Ascending aorta (tissue), 2 donors: ENCODE measurements at regions not wholly inside any gene's neighbourhood (a gene's known extent, or its start where the extent isn't known, plus 50 kb on each side); places are given as distances from the start of the nearest gene placed in this dataset.

Source experiments
- DNase-seq, 2 donors: peaks; one replicate each; pipeline ENCODE4 v3.0.0-alpha.2; 2019; ENCODE audit warnings: low spot score in 2 of 2
- H3K27ac ChIP-seq, 2 donors: fragments of 200-600 bp; sonication (generic); one replicate each; pipeline ENCODE4 v1.5.1; 2016 to 2017; ENCODE audit warnings: mild to moderate bottlenecking in 1 of 2
- H3K27me3 ChIP-seq: fragments of 200-600 bp; sonication (generic); one replicate; pipeline ENCODE4 v1.5.1; 2017
- H3K36me3 ChIP-seq, 2 donors: fragments of 200-600 bp; sonication (generic); one replicate each; pipeline ENCODE4 v1.5.1; 2016
- H3K4me1 ChIP-seq, 2 donors: fragments of 200-600 bp; sonication (generic); one replicate each; pipeline ENCODE4 v1.5.1; 2016 to 2017; ENCODE audit warnings: mild to moderate bottlenecking in 1 of 2
- H3K4me3 ChIP-seq, 2 donors: fragments of 200-600 bp; sonication (generic); one replicate each; pipeline ENCODE4 v1.5.1; 2016 to 2017; ENCODE audit warnings: mild to moderate bottlenecking in 1 of 2
- H3K9me3 ChIP-seq, 2 donors: fragments of 200-600 bp; sonication (generic); one replicate each; pipeline ENCODE4 v1.5.1; 2016
- intact Hi-C: fragments of 100-400 bp; cut with DNase I; formaldehyde crosslinking; loops from one replicate; pipeline ENCODE4 v1.15.1; 2023
- TF ChIP-seq, protein P1 (sequence below), 3 experiments: fragments of 200-600 bp in 2 of 3; fragments of 450-650 bp in 1 of 3; sonication (generic) in 2 of 3; IDR thresholded peaks; one replicate each; pipeline ENCODE4 v1.5.1; 2016 to 2019; ENCODE audit warnings: antibody characterized with exemption in 3 of 3, mild to moderate bottlenecking in 1 of 3, moderate library complexity in 1 of 3

GRCh38 chr3:95775486-95776094 is 1038.8 kb upstream of the EPHA6 start:
- peaks cover 0 to 3% of the 10 kb centered on the region in 2 donors for H3K9me3 ChIP-seq
- no peak for DNase-seq
- H3K4me1 ChIP-seq: no peaks in the 10 kb centered on the region
- H3K27ac ChIP-seq: no peak overlapping the region
- H3K4me3 ChIP-seq: no peak overlapping the region
- H3K27me3 ChIP-seq: no peaks in the 10 kb centered on the region
- TF ChIP-seq, protein P1, sequence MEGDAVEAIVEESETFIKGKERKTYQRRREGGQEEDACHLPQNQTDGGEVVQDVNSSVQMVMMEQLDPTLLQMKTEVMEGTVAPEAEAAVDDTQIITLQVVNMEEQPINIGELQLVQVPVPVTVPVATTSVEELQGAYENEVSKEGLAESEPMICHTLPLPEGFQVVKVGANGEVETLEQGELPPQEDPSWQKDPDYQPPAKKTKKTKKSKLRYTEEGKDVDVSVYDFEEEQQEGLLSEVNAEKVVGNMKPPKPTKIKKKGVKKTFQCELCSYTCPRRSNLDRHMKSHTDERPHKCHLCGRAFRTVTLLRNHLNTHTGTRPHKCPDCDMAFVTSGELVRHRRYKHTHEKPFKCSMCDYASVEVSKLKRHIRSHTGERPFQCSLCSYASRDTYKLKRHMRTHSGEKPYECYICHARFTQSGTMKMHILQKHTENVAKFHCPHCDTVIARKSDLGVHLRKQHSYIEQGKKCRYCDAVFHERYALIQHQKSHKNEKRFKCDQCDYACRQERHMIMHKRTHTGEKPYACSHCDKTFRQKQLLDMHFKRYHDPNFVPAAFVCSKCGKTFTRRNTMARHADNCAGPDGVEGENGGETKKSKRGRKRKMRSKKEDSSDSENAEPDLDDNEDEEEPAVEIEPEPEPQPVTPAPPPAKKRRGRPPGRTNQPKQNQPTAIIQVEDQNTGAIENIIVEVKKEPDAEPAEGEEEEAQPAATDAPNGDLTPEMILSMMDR (IDR thresholded peaks at IDR 0.05): no peak
- intact Hi-C loops: no loop called here
- H3K36me3 ChIP-seq: no peaks in the 10 kb centered on the region

DNA sequence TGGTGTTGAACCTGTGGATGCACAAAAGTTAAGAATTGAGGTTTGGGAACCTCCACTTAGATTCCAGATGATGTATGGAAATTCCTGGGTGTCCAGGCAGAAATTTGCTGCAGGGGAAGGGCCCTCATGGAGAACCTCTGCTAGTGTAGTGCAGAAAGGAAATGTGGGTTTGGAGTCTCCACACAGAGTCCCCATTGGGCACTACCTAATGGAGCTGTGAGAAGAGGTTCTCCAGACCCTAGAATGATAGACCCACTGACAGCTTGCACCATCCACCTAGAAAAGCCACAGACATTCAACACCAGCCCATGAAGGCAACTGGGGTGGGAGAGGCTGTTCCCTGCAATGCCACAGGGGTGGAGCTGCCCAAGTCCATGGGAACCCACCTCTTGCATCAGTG is 1032.8 kb upstream of the EPHA6 start:
- no peak for DNase-seq
- H3K36me3 ChIP-seq: no peaks in the 10 kb centered on the region
- H3K4me3 ChIP-seq: no peak overlapping the region
- H3K27me3 ChIP-seq: no peaks in the 10 kb centered on the region
- intact Hi-C loops: no loop called here
- TF ChIP-seq, protein P1 (IDR thresholded peaks at IDR 0.05): no peak
- H3K27ac ChIP-seq: no peak overlapping the region
- no peaks in the 10 kb centered on the region for H3K9me3 ChIP-seq
- no peaks in the 10 kb centered on the region for H3K4me1 ChIP-seq

DNA sequence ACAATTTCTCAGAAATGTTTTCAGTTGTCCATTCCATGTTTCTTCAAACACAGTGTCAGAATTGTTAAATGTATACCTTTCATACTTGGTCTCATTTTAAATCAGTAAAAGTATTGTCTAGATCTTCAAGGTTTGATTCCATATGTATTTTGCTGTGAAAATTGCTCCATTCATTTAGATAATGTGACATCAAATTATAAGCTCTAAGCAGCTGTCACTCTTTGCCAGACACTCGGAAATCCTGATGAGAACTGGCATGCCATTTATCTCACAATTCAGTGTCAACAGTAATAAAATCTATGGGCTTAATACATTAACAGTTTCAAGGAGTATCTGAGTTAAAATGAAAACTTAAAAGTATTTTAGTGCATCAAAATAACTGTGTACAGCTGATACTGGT is 1025.3 kb upstream of the EPHA6 start:
- no peak overlapping the region for H3K4me3 ChIP-seq
- intact Hi-C loops: no loop called here
- TF ChIP-seq, protein P1 (IDR thresholded peaks at IDR 0.05): no peak

DNA sequence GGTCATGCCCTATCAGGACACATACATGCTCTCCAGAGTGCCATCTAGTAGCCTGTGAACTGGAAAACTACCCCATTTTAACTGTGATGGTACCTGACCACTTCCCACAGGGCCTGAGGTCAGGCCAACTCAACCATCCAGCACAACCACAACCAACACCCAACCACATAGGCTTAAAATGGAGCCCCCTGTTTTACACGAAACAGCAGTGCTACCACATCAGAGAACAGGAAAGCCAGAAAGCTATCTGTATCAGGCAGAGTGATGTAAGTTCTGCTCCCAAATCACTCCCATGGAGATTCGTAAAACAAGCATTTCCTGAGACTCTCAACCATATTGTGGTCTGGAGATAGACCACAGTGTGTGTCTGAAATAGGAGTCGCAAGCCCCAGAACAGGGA is 1017.3 kb upstream of the EPHA6 start:
- intact Hi-C loops: no loop called here
- TF ChIP-seq, protein P1 (IDR thresholded peaks at IDR 0.05): no peak
- Histone ChIP-seq H3K4me1 (no peaks in the 10 kb centered on the region), H3K9me3 (no peaks in the 10 kb centered on the region), H3K36me3 (no peaks in the 10 kb centered on the region), H3K4me3 (no peak overlapping the region), H3K27ac (no peak overlapping the region), H3K27me3 (no peaks in the 10 kb centered on the region)
- no peak for DNase-seq

More for the DNA sequence above, 1025.3 kb upstream of the EPHA6 start:
- H3K9me3 ChIP-seq: no peaks in the 10 kb centered on the region
- H3K4me1 ChIP-seq: no peaks in the 10 kb centered on the region
- no peaks in the 10 kb centered on the region for H3K36me3 ChIP-seq
- DNase-seq: no peak
- no peaks in the 10 kb centered on the region for H3K27me3 ChIP-seq
- no peak overlapping the region for H3K27ac ChIP-seq

- H3K4me1 ChIP-seq: no peaks in the 10 kb centered on the region
- no peaks in the 10 kb centered on the region for H3K9me3 ChIP-seq
- TF ChIP-seq, protein P1 (IDR thresholded peaks at IDR 0.05): no peak
- no peak overlapping the region for H3K4me3 ChIP-seq
- intact Hi-C loops: no loop called here
- H3K27me3 ChIP-seq: no peaks in the 10 kb centered on the region
- DNase-seq: no peak
- H3K27ac ChIP-seq: no peak overlapping the region
- no peaks in the 10 kb centered on the region for H3K36me3 ChIP-seq
Observed at GRCh38 chr3:95798628-95799027, 1015.8 kb upstream of the EPHA6 start.

DNA sequence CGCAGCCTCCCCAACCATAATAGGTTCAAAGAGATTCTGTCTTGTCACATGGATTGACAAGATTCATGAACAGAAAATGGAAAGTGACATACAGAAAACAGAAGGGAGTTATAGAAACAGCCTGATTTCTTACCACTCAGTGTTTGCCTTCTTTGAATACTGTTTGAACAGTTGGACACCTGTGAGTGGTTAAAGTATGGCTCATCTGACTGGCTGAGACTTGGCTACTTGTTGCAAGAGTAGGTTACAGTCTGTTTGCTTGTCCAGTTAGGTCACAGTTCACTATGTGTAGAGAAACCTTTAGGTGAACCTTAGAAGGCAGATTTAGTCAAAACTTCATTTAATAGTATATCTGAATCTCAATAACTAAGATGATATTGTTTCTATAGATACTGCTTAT is 1003.9 kb upstream of the EPHA6 start:
- no peaks in the 10 kb centered on the region for H3K36me3 ChIP-seq
- H3K27me3 ChIP-seq: no peaks in the 10 kb centered on the region
- H3K27ac ChIP-seq: no peak overlapping the region
- no peak for DNase-seq
- H3K9me3 ChIP-seq: no peaks in the 10 kb centered on the region
- no peaks in the 10 kb centered on the region for H3K4me1 ChIP-seq
- H3K4me3 ChIP-seq: no peak overlapping the region
- intact Hi-C loops: no loop called here
- TF ChIP-seq, protein P1 (IDR thresholded peaks at IDR 0.05): no peak
